ENCODE measurements at regions not wholly inside any gene's neighbourhood (a gene's known extent, or its start where the extent isn't known, plus 50 kb on each side); places are given as distances from the start of the nearest gene placed in this dataset.

DNA sequence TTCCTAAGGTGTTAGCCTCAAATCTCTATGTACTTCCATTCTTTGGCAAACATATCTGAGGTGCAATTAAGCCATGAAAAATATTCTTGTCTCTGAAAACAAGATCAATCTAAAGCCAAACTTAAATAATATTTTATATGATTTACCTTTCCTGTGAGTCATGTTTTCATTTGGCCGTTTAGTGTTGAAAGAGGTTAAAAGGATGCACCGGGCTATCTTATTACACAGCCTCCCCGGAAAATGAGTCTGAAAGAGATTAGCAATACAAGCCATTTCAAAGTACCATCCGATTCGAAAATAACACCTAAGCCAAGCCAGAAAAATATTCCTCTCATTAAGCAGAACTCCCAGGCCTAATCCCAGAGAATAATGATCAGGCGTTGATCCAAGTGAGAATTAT is 161.5 kb upstream of the EPHA5 start:
- TF ChIP-seq, protein P1, sequence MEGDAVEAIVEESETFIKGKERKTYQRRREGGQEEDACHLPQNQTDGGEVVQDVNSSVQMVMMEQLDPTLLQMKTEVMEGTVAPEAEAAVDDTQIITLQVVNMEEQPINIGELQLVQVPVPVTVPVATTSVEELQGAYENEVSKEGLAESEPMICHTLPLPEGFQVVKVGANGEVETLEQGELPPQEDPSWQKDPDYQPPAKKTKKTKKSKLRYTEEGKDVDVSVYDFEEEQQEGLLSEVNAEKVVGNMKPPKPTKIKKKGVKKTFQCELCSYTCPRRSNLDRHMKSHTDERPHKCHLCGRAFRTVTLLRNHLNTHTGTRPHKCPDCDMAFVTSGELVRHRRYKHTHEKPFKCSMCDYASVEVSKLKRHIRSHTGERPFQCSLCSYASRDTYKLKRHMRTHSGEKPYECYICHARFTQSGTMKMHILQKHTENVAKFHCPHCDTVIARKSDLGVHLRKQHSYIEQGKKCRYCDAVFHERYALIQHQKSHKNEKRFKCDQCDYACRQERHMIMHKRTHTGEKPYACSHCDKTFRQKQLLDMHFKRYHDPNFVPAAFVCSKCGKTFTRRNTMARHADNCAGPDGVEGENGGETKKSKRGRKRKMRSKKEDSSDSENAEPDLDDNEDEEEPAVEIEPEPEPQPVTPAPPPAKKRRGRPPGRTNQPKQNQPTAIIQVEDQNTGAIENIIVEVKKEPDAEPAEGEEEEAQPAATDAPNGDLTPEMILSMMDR (IDR thresholded peaks at IDR 0.05; ENCODE audit: extremely low read depth in 1 of 2, insufficient read depth in 1 of 2, low read depth in 1 of 2, low read length in 2 of 2), result no peak
- TF ChIP-seq GATA2 (IDR thresholded peaks at IDR 0.05; ENCODE audit: insufficient read depth, insufficient read length, low read depth, low read length), result no peak

Data from endothelial cell of umbilical vein (primary cell).